PC-3 (cell line): ENCODE measurements at regions not wholly inside any gene's neighbourhood (a gene's known extent, or its start where the extent isn't known, plus 50 kb on each side); places are given as distances from the start of the nearest gene placed in this dataset.
A peak's percentile ranks its signal among the peaks of the same experiment; 100 is the strongest.

Experiments used
- ATAC-seq: fragments of 200-7000 bp; cut with Tn5 transposase; 2 replicates; pipeline ENCODE4 v1.9.1; 2020; ENCODE audit warnings: mild to moderate bottlenecking, moderate library complexity
- BruUV-seq: library from RNA; stranded (reverse); fragments of 400-500 nt; replicated peaks from 2 replicates; lab custom pipeline; 2021; lab: Mats Ljungman, UMichigan
- CTCF ChIA-PET: fragments of 300-600 bp; sonication (Branson Sonifier 250); formaldehyde crosslinking; loops from one replicate; lab custom pipeline; 2022; ENCODE audit warnings: antibody characterized with exemption; lab: Charles Lee
- POLR2A ChIA-PET: fragments of 300-600 bp; sonication (Branson Sonifier 250); formaldehyde crosslinking; loops from one replicate; lab custom pipeline; 2022; ENCODE audit warnings: antibody characterized with exemption; ENCODE audit not compliant: unreplicated experiment; lab: Charles Lee
- DNase-seq: peaks from one replicate; pipeline ENCODE4 v3.0.0-alpha.2; 2015
- H2AFZ ChIP-seq: fragments of 300-600 bp; sonication (generic); 2 replicates; pipeline ENCODE4 v1.6.0; 2016; ENCODE audit warnings: antibody characterized with exemption, low read length
- H3F3A ChIP-seq: fragments of 300-600 bp; sonication (generic); one replicate; pipeline ENCODE4 v1.6.0; 2017; ENCODE audit warnings: antibody characterized with exemption, low read length, control low read depth, mild to moderate bottlenecking; ENCODE audit not compliant: unreplicated experiment
- H3K27ac ChIP-seq: fragments of 300-600 bp; sonication (generic); 2 replicates; pipeline ENCODE4 v1.5.1; 2016; ENCODE audit warnings: mild to moderate bottlenecking, low read length
- H3K27me3 ChIP-seq: fragments of 300-600 bp; sonication (generic); 2 replicates; pipeline ENCODE4 v1.6.1; 2016; ENCODE audit warnings: low read length, mixed read lengths
- H3K36me3 ChIP-seq: fragments of 300-600 bp; sonication (generic); 2 replicates; pipeline ENCODE4 v1.6.1; 2016; ENCODE audit warnings: low read depth, mixed run types, low read length, mixed read lengths
- H3K4me1 ChIP-seq: fragments of 300-600 bp; sonication (generic); 2 replicates; pipeline ENCODE4 v1.5.1; 2016; ENCODE audit warnings: low read length; ENCODE audit not compliant: insufficient read depth
- H3K4me2 ChIP-seq: fragments of 300-600 bp; sonication (generic); 2 replicates; pipeline ENCODE4 v1.6.0; 2016; ENCODE audit warnings: low read length
- H3K4me3 ChIP-seq: fragments of 300-600 bp; sonication (generic); 2 replicates; pipeline ENCODE4 v1.5.1; 2016; ENCODE audit warnings: mild to moderate bottlenecking, low read length, mixed read lengths
- H3K79me2 ChIP-seq: fragments of 300-600 bp; sonication (generic); 2 replicates; pipeline ENCODE4 v1.6.1; 2017; ENCODE audit warnings: low read length, mixed read lengths
- H3K9ac ChIP-seq: fragments of 300-600 bp; sonication (generic); 2 replicates; pipeline ENCODE4 v1.6.0; 2016; ENCODE audit warnings: mild to moderate bottlenecking, low read length
- H3K9me2 ChIP-seq: fragments of 300-600 bp; sonication (generic); replicated peaks from 2 replicates; pipeline ENCODE4 v1.6.1; 2016; ENCODE audit warnings: mixed run types, low read length, mixed read lengths
- H3K9me3 ChIP-seq: fragments of 300-600 bp; sonication (generic); 2 replicates; pipeline ENCODE4 v1.6.1; 2016; ENCODE audit warnings: low read length, mixed read lengths
- H4K20me1 ChIP-seq: fragments of 300-600 bp; sonication (generic); 2 replicates; pipeline ENCODE4 v1.6.1; 2016; ENCODE audit warnings: low read length, mixed read lengths
- EZH2 ChIP-seq: fragments of 300-600 bp; sonication (generic); IDR thresholded peaks from one replicate; pipeline ENCODE4 v1.6.1; 2017; ENCODE audit warnings: antibody characterized with exemption, mild to moderate bottlenecking, low read length; ENCODE audit not compliant: unreplicated experiment
- EZH2phosphoT487 ChIP-seq: fragments of 300-600 bp; sonication (generic); IDR thresholded peaks from 2 replicates; pipeline ENCODE4 v1.6.1; 2018; ENCODE audit warnings: mild to moderate bottlenecking, antibody characterized with exemption, low read length, borderline replicate concordance
- intact Hi-C: fragments of 100-400 bp; cut with micrococcal nuclease; formaldehyde crosslinking; loops from 2 replicates; pipeline ENCODE4 v1.9.0; 2023
- TF ChIP-seq, protein P1 (sequence below): fragments of 300-600 bp; sonication (generic); conservative IDR thresholded peaks from 2 replicates; pipeline ENCODE4 v1.5.1; 2017; ENCODE audit warnings: antibody characterized with exemption, low read depth, mild to moderate bottlenecking, low read length

DNA sequence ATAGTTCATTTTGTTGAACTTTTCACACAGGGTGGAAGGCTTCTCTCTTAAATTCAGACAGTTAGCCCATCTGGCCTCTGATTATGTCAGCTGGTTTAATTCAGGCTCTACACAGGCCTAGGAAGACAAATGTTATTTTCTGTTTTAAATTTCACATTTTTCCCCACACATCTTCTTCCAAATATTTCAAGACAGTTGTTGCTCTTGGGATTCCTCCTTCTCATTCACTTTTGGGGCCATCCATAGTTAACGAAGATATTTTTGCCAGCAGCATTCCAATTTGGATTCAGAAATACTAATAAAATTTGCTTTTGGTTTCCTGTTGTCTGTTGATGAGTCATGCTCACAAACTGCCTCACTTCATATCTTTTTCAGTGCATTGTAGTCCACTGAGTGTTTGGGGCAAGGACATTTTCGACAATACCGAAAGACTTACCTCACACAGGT is 475.4 kb downstream of the DMAC1 start:
- ATAC-seq = no peak
- no peaks in the 10 kb centered on the region for H4K20me1 ChIP-seq
- no peak overlapping the region for H3K27ac ChIP-seq
- ChIA-PET CTCF (no interaction called here), POLR2A (no interaction called here)
- DNase-seq = no peak
- H3K4me2 ChIP-seq = no peak overlapping the region
- H3K27me3 ChIP-seq = no peaks in the 10 kb centered on the region
- TF ChIP-seq EZH2phosphoT487 = no peak
- TF ChIP-seq, protein P1, sequence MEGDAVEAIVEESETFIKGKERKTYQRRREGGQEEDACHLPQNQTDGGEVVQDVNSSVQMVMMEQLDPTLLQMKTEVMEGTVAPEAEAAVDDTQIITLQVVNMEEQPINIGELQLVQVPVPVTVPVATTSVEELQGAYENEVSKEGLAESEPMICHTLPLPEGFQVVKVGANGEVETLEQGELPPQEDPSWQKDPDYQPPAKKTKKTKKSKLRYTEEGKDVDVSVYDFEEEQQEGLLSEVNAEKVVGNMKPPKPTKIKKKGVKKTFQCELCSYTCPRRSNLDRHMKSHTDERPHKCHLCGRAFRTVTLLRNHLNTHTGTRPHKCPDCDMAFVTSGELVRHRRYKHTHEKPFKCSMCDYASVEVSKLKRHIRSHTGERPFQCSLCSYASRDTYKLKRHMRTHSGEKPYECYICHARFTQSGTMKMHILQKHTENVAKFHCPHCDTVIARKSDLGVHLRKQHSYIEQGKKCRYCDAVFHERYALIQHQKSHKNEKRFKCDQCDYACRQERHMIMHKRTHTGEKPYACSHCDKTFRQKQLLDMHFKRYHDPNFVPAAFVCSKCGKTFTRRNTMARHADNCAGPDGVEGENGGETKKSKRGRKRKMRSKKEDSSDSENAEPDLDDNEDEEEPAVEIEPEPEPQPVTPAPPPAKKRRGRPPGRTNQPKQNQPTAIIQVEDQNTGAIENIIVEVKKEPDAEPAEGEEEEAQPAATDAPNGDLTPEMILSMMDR = no peak
- no peak for TF ChIP-seq EZH2
- H3F3A ChIP-seq = no peaks in the 10 kb centered on the region
- no peaks in the 10 kb centered on the region for H3K9me2 ChIP-seq
- H3K79me2 ChIP-seq = no peaks in the 10 kb centered on the region
- intact Hi-C loops = no loop called here
- no peaks in the 10 kb centered on the region for H3K9me3 ChIP-seq
- no peak overlapping the region for H2AFZ ChIP-seq
- H3K9ac ChIP-seq = no peak overlapping the region
- no peaks in the 10 kb centered on the region for H3K36me3 ChIP-seq
- H3K4me3 ChIP-seq = no peak overlapping the region
- BruUV-seq = no TSS peak
- no peaks in the 10 kb centered on the region for H3K4me1 ChIP-seq

DNA sequence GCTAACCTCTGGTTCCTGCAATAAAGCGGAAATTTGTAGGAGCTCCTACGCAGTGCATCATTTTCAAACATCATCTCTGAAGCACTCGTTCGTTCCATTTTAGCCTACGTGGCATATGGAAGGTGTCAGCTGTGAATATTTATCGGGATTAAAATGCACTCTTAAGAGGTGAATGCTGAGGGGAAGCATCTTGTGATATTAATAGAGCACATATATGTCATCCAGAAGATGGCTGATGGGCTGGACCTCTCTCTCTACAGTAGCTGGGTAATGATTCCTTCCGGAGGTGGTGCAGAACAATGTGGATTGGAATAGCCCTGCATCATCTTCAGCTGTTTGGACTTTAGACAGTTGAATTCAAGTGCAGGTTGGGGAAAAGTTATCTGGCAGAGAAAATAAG is 478.7 kb downstream of the DMAC1 start:
- Histone ChIP-seq H3K9me3 (no peaks in the 10 kb centered on the region), H3K4me3 (no peak overlapping the region), H3F3A (no peaks in the 10 kb centered on the region), H3K27me3 (no peaks in the 10 kb centered on the region), H3K4me1 (no peaks in the 10 kb centered on the region), H3K27ac (no peak overlapping the region), H4K20me1 (no peaks in the 10 kb centered on the region), H3K9ac (no peak overlapping the region), H2AFZ (no peak overlapping the region), H3K36me3 (no peaks in the 10 kb centered on the region), H3K9me2 (no peaks in the 10 kb centered on the region), H3K4me2 (no peak overlapping the region), H3K79me2 (no peaks in the 10 kb centered on the region)
- TF ChIP-seq, protein P1 = no peak
- TF ChIP-seq EZH2 (no peak), EZH2phosphoT487 (no peak)
- CTCF ChIA-PET = no interaction called here
- BruUV-seq = no TSS peak
- DNase-seq = no peak
- ATAC-seq = no peak
- intact Hi-C loops = no loop called here
- POLR2A ChIA-PET = no interaction called here

DNA sequence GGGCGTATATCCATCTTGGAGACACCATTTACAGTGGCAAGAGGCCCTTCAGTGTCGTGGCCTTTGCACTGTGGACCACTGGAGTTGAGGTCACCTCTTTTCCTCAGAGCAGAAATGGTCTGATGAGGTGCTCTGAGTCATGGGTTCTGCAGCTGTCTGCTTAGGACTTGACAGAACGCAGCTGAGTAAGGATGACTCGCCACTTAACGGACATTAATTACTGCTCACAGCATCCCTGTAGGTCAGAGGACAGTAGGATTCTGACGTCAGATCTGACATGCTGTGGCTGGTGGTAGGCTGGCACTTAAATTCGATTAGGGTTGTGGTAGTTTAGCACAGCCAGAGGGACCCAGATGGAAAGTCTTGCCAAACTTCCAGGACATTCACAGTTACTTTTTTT is 479.4 kb downstream of the DMAC1 start:
- Histone ChIP-seq H3K4me2 (no peak overlapping the region), H4K20me1 (no peaks in the 10 kb centered on the region), H3K27me3 (no peaks in the 10 kb centered on the region), H3K9me3 (no peaks in the 10 kb centered on the region), H3K27ac (no peak overlapping the region), H3K9me2 (no peaks in the 10 kb centered on the region), H3K4me1 (no peaks in the 10 kb centered on the region), H3K79me2 (no peaks in the 10 kb centered on the region), H2AFZ (no peak overlapping the region), H3K9ac (no peak overlapping the region), H3F3A (no peaks in the 10 kb centered on the region), H3K4me3 (no peak overlapping the region), H3K36me3 (no peaks in the 10 kb centered on the region)
- ChIA-PET POLR2A (no interaction called here), CTCF (no interaction called here)
- DNase-seq (peak; percentile 1), ATAC-seq (no peak)
- TF ChIP-seq EZH2 = no peak
- TF ChIP-seq EZH2phosphoT487 = no peak
- TF ChIP-seq, protein P1 = no peak
- intact Hi-C loops = no loop called here
- no TSS peak for BruUV-seq
